Neural cell (in vitro differentiated cells): ENCODE measurements at regions not wholly inside any gene's neighbourhood (a gene's known extent, or its start where the extent isn't known, plus 50 kb on each side); places are given as distances from the start of the nearest gene placed in this dataset.

Experiments
- EP300 ChIP-seq: fragments of 450-650 bp; conservative IDR thresholded peaks from 2 replicates; pipeline ENCODE4 v1.6.1; 2014; ENCODE audit warnings: antibody characterized with exemption, mild to moderate bottlenecking, moderate library complexity; ENCODE audit not compliant: poor library complexity, severe bottlenecking
- TF ChIP-seq, protein P1 (sequence below): fragments of 450-650 bp; IDR thresholded peaks from 2 replicates; pipeline ENCODE4 v1.5.1; 2014; ENCODE audit warnings: antibody characterized with exemption, mild to moderate bottlenecking, moderate library complexity; ENCODE audit not compliant: poor library complexity, severe bottlenecking

DNA sequence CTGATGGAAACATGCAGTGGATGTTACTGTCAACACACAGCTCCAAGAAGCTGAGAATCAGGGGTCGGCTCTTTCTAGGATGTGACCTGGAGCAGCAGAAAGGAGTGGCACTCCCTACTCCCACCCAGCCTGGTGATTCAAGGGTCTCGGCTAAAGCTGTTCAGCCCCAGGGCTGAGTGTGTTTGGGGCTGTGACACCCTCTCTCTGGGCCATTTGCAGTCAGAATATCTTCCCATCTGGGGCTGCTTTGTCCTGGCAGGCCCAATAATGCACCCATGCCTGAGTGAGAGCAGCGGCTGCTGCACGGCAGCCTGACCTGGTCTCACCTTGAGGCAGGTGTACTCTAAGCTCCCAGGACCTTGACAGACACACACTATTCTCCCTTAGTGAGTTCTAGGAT lies 52.5 kb upstream of the AJAP1 start:
- TF ChIP-seq, protein P1, sequence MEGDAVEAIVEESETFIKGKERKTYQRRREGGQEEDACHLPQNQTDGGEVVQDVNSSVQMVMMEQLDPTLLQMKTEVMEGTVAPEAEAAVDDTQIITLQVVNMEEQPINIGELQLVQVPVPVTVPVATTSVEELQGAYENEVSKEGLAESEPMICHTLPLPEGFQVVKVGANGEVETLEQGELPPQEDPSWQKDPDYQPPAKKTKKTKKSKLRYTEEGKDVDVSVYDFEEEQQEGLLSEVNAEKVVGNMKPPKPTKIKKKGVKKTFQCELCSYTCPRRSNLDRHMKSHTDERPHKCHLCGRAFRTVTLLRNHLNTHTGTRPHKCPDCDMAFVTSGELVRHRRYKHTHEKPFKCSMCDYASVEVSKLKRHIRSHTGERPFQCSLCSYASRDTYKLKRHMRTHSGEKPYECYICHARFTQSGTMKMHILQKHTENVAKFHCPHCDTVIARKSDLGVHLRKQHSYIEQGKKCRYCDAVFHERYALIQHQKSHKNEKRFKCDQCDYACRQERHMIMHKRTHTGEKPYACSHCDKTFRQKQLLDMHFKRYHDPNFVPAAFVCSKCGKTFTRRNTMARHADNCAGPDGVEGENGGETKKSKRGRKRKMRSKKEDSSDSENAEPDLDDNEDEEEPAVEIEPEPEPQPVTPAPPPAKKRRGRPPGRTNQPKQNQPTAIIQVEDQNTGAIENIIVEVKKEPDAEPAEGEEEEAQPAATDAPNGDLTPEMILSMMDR, result no peak
- no peak for TF ChIP-seq EP300
